ENCODE measurements at regions not wholly inside any gene's neighbourhood (a gene's known extent, or its start where the extent isn't known, plus 50 kb on each side); places are given as distances from the start of the nearest gene placed in this dataset.
"Not testable (repeated sequence)": the region's sequence is repeated elsewhere in the genome, so short reads cannot be mapped to it uniquely, and the experiment has no call there.

DNA sequence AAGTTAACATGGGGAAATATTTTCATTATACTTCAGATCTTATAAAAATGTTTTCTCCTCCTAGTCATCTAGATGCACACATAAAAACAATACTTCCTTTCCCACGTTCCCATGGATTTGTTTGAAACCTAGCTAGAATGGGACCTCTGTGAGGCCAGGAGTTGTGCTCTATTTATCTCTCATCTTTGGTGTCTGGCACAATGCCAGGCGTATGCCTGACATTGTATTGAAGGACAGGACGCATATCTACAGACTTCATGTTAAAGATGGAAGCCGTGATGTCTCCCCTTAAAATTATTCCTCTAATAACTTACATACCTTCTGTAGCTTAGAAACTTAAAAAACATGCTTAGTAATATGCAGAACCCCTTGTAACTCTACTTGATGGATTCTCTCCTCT lies 394.5 kb upstream of the FAT1 start:
- no peak for DNase-seq (ENCODE audit: low read depth in 2 of 2)

DNA sequence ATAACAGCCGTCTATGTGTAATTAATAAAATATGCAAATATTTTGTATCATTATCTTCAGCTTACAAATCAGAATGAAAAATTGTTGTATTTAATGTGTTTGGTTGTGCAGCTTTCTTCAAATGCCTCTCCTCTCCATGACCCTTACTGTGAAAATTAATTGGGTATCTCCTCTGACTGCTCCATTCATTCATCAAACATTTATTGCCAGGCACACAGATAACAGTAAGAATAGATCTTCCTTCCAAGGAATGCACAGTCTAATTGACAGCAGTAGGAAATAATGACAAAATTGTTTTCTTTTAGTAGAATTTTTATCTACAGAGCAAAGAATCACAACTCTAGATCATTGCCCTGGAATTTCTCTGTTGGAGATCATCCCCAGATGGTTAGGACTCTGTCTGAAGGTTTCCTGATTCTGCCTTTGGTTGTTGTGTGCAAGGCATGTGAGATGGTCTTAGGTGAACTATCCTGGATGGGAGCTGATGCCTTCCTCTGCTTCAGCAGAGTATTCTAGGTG lies 395.0 kb upstream of the FAT1 start:
- no peak for DNase-seq (ENCODE audit: low read depth in 2 of 2)

DNA sequence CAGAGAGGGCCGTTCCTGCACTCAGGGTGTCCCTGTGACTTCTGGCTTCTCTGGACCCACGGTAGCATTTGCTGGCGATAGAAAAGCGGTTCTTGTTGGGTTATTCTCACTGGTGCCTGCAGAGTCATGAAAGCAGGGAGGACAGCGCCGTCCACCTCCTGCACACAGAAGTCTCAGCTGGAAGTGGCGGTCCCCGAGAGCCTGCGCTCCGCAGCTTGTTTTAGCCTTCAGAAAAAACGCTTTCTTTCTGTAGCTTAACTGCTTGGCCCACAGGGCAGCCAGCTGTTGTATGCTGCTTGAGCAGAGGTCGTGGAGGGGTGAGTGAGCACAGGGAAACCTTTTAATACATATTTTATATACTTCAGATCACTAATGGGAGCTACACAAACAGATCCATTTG lies 400.7 kb upstream of the FAT1 start:
- DNase-seq (ENCODE audit: low read depth in 2 of 2): no peak

DNA sequence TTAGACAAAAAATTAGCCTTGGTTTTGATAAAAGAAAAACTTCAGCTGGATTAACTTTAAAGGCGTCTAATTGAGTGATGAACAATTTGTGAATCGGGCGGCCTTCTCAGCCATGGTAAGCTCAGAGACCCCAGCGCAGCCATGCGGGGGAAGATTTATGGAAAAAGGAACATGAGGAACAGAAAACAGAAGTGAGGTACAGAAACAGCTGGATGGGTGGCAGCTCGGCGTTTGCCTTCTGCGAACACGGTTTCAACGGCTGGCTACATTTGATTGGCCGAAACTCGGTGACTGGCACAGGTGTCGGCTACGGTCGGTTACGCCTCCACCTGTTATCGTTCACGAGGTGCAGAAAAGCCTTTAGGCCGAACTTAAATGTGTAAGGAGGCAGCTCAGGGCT lies 401.4 kb upstream of the FAT1 start:
- DNase-seq (ENCODE audit: low read depth in 2 of 2): no peak

DNA sequence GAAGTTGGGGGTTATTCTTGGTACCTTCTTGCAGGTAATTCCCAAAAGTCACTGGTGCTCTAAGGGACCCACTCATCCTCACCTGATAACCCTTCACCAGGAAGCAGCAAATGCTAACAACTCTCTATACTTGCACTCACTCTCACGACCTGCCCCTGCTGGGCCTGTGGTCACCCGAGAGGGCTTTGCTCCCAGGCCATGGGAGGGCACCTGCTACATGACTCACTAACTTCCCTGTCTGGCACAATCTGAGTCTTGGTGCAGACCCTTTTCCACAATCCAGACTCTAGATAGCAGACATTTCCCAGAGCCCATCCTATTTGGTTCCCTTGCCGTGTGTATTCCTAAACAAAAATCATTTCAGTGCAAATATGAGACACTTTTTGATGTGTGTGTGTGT lies 403.8 kb upstream of the FAT1 start:
- no peak for DNase-seq (ENCODE audit: low read depth in 2 of 2)

DNA sequence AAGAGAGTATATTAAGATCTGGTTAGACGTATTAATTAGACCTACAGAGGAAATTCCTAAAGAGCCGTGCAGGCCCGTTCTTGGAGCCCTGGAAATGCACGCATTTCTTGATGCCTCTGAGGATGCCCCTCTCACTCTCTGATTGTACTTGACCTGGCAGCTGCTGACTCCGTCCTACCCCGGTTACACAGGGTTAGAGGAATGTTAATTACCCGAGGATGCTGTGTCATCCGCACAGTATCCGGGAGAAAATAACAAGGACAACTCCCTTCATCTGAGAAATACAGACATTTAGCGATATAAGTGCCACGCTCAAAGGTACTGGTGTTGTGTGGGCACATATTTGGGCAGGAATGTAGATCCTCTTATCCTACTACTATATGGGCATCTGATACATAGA lies 404.6 kb upstream of the FAT1 start:
- DNase-seq (ENCODE audit: low read depth in 2 of 2): no peak

DNA sequence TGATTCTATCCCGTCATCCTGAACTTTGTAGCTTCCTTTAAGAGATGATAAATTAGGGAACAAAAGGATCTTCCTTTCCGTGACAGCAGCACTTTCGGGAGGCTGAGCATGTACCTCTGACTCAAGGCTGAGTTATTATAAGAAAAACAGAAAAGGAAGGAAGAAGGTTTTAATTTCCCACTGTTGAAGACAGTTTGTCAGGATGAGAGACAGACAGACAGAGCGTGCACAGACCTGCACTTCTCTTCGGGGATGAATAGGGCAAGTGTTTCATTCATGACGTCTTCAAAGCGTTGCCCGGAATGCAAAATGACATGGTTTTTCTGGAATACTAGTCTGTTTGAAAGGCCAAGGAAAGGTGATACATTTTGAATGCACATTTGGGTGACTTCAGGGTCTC lies 405.3 kb upstream of the FAT1 start:
- DNase-seq (ENCODE audit: low read depth in 2 of 2): no peak

DNA sequence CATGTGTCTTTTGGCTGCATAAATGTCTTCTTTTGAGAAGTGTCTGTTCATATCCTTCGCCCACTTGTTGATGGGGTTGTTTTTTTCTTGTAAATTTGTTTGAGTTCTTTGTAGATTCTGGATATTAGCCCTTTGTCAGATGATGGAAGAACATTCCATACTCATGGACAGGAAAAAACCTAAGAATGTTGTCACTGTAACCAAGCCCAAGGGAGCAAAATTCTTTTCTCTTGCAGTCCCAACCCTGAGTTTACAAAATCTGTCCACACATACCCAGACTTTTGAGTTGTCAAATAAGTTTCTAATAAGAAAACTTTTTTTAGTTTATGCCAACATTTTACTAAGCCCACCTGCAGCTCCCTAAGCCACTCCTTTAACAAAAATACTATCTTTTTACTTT lies 408.2 kb upstream of the FAT1 start:
- not testable (repeated sequence) for DNase-seq (ENCODE audit: low read depth in 2 of 2)

DNA sequence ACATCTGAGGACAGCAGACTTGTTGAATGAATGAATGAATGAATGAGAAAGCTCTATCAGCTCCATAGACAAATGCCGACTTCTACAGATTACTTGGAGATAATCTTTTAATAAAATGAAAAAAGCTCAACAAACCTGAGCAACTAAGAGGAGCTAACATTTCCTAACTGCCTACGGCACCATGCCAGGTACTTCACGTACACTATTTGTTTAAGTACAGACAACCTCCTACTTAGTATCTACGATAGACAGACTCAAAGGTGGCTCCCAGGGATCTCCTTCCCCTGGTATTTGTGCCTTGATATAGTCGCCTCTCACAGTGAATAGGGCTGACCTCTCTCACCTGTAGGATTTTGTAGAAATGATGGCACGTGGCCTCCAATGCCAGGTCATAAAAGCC lies 412.2 kb upstream of the FAT1 start:
- no peak for DNase-seq (ENCODE audit: low read depth in 2 of 2)

DNA sequence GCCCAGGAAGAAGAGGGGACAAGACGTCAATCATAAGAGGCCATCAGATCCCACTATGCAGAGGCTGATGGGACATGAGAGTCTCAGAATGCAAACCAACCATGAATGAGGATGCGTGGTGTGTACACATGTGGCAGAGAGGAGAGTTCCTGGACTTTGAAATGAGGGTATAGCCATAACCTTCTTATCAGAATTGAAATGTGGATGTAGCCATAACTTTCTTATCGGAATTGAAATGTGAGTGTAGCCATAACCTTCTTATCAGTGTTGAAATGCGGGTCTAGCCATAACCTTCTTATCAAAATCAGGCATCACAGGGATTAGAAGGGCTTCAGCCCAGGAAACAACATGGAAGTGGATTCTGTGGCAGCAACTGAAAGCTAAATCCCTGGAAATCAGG lies 415.5 kb upstream of the FAT1 start:
- DNase-seq (ENCODE audit: low read depth in 2 of 2): no peak

DNA sequence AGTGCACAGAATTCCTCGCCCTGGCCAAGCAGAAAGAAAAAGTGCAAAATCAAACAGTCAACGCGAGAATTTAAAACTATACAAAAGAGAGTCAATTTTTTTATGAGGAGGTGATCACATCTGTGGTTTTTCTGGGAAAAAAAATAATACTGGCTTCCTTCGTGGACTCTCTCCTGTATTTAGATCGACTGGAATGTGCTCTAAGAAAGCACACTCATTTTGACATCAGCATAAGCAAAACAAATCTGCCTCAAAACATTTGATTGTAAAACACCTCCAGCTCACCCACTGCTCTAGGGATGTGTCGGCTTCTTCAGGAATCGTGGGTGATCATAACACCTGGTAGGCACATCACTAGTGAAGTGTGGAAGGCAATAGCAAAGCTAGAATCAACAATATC lies 417.4 kb upstream of the FAT1 start:
- DNase-seq (ENCODE audit: low read depth in 2 of 2): no peak

DNA sequence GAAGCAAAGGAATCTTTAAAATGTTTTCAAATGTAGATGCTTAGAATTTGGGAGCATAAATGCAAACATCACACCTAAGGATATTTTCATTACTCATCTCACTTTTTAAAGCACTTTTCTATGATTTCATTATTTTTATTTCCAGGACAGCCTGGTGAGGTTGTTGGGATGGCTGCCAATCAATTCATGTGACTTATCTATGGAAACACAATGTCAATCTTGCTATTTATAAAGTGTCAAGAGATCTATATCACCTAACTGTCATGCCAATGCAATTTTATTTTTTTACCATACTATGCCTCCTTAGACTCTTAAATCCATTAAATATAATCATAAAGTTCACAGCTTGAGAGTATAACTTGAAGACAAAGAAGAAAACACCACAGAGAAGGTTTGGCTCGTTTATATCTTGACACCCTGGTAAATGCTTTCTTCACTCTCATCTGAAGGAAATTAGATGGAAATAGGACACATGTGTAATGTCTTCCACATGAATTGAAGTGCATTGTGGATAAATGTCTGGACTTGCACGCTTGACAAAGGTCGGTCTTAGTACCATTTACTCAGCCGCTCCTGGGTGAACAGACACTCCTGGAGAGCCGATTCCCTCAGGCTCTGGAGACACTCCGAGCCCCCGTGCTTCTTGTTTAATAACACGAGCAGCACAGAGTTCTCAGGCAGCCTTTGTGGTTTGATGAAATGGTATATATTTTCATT lies 425.7 kb upstream of the FAT1 start:
- no peak for DNase-seq (ENCODE audit: low read depth in 2 of 2)

DNA sequence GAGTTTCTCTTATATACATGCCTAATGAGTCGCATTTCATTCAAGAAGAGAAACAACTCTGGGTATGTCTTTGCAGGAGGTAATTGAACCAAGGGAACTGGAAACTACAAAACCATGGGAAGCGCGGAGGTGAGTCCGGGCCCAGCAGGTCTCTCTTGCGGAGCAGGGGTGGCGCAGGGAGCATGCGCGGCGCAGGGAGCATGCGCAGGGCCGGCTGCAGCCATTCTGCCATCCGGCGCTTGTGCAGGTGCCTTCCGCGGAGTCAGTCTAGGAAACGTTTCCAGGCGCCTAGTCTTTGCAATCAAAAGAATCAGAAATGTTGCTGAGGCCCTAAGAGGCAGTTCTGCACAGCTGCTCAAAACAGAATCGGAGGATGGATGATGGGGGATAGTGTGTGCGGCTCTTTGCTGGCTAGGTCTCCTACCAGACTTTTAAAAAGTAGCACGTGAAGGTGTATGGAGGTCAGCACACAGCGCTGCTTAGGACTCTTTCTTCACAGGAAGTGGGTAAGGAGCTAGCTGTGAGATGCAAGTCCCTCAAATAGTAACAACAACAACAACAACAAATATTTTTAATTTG lies 433.8 kb upstream of the FAT1 start:
- DNase-seq (ENCODE audit: low read depth in 2 of 2): no peak

DNA sequence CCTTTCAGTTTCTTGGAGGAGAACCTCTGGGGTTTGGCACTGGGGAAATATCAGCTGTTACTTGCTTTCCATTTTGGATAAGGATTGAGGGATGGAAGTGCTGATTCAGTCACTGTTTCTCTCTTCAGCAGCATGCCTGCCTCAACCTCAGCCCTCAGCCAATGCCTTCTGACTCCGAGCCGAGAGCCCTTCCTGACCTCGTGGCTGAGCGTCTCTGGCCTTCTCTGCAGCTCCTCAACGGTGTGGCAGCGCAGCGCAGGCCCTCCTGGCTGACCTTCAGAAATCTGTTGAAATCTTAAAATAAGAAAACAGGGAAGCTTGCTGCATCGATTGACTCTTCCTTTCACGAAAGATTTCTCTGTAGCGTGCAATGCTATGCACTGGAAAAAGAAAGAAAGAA lies 434.3 kb upstream of the FAT1 start:
- no peak for DNase-seq (ENCODE audit: low read depth in 2 of 2)

DNA sequence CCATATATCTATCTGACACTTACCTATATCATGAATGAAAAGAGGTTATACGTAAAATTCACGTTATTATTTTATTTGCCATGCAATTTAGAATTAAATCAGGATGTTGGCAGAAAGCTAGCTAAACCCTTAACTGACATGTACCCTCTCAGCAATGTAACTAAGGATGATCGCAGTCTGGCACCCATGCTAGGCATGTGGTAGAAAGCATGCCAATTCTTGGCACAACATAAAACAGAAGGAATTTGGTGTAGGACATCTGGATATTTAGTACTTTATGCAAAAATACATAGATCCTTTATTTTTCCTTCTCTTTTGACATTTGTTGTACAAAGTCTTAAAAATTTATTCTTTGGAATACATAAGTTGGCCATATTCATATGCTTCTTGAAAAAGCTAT lies 436.8 kb upstream of the FAT1 start:
- DNase-seq (ENCODE audit: low read depth in 2 of 2): no peak

DNA sequence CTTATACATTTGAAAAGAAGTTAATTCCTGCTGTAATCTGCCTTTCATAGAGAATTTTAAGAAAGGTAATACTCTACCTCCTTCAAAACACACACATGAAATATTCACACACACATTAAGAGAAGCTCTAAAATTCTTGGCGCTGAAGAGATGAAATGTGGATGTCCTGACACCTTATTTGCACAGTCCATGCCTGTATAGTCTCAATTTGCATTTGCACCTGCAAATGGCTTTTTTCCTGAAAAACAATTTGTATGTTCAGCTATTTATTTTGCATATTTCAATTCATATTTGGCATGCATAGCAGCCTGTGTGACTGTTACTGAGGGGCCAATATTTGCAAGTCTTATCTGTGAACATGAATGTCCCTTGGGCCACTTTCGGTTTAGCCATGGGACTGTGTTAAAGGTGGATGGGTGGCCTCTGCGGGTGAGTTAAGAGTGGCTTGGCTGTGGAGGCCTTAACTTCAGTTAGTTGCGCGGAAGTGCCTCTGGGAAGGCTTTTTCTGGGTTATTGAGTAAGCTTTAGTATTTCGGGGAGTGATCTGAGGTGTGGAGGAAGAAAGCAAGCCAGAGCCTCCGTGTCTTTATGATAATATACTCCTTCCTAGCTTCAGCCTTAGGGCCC lies 443.3 kb upstream of the FAT1 start:
- no peak for DNase-seq (ENCODE audit: low read depth in 2 of 2)

DNA sequence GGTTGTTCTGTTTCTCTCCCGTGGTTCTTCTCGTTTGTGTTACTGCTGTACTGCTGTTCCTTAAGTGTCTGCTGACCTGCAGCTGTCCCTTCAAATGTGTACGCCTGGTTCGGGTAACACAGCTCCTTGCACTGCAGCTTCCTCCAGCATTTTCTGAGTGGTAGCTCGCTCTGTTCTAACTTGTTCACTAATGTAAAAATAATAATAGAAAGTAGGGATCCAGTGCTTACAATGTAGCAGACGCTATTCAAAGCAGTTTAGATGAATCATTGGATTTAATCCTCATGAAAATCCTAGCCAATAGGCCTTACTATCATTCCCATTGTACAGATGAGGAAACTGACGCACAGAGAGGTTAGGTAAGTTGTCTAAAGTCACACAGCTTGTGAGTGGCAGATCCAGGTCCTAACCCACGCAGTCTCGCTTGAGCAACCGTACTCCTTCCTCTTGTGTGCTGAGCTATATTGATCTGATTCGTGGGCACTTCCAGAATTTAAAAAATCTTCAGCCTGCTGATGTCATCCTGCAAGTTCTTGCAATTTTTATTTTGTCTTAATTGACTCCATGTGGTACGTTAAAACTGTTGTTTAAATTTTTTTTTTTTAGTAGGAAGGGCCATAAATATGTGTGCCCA lies 448.2 kb upstream of the FAT1 start:
- DNase-seq (ENCODE audit: low read depth in 2 of 2): no peak

DNA sequence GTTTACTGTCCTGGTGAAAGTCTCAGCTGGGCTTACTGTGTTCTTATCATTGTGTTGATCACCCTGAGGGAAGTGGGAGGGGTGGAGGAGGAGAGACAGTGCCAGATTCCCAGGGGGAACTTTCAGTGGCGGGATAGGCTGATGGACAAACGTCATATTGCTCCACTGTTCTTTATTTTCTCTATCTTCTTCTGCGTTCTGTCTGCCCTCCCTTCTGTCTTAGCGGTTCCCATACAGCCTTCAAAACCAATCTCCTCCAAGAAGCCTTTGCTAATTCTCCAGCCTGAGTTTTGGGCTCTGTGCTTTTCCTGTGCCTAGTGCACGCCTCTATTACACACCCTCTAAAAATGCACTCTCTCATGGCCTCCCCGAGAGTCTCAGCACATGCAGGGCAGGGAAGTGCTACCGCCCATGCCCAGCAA lies 448.7 kb upstream of the FAT1 start:
- no peak for DNase-seq (ENCODE audit: low read depth in 2 of 2)

DNA sequence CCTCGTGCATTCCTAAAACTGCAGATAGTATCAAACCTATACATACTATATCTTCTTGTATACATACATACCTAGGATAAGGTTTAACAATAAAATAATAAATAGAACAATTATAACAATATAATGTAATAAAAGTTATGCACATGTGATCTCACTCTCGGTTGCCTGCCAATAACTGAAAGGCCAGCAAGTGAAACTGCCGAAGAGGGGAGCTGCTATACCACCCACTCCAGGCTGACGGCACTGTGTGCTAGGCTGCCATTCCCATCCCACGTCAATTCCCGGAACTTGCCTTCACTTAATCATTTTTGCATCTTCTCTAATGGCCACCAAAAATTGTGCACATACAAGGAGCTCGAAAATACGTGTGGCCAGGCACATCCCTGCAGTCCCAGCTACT lies 451.1 kb upstream of the FAT1 start:
- DNase-seq (ENCODE audit: low read depth in 2 of 2): no peak

DNA sequence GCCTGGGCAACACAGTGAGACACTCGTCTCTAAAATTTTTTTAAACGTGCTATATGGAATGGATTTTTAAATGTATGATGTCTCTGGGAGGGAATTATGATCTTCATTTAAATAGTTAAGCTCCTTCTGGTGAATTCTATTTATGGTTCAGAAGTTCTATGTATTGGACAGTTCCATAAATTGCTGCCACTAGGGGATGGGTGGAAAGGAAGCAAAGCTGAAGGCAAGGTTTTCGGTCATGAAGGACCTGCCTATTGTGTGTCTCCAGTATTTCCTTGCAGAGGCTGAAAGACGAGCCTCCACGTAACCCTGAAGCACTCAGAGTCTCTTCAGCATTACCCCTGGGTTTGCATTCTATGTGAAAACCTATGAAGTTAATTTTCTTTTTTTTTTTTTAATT lies 451.5 kb upstream of the FAT1 start:
- no peak for DNase-seq (ENCODE audit: low read depth in 2 of 2)

DNA sequence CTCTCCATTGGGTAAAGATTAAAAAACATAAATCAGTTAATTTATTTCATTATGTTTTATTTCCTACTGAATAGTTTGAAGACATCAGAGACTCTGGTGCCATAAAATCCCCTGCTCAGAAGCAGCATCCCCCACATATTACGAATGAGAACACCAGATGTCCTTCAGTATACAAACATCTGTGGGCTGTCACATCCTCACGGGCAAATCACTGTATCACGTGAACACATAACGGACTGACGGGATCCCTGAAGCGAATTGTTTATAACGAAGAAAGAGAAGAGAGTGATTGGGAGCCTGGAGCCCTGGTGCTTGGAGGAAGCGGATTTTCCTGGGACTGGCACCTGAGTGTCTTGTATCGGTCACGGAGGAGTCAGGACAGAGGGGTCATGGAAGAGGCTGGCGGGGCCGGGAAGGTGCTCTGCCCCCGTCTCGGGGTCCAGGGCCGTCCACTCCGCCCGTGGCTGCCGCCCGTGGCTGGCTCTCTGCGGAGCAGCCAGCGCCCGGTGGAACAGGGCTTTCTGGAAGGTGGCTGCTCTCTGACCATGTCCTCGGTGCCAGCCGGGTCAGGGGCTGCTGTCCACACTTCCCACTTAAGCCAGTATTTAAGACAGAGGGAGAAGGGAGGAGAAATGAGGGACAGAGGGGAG lies 452.7 kb upstream of the FAT1 start:
- no peak for DNase-seq (ENCODE audit: low read depth in 2 of 2)

DNA sequence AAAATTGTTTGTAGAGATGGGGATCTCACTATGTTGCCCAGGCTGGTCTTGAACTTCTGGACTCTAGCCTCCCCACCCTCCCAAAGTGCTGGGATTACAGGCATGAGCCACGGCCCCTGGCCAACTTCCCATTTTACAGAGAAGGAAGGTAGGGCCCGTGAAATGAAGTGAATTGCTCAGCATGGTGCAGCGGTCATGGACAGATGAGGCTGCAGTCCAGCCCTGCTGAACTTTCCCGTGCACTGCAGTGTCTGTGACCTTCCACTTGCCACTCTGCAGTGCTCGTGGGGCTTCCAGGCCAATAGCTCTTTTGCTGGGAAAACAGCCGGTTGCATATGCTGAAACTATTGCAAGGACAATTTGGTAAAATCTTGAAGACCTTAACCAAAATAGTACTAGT lies 454.4 kb upstream of the FAT1 start:
- no peak for DNase-seq (ENCODE audit: low read depth in 2 of 2)

Data from lung microvascular endothelial cell (primary cell).